ENCODE measurements at regions not wholly inside any gene's neighbourhood (a gene's known extent, or its start where the extent isn't known, plus 50 kb on each side); places are given as distances from the start of the nearest gene placed in this dataset.

DNA sequence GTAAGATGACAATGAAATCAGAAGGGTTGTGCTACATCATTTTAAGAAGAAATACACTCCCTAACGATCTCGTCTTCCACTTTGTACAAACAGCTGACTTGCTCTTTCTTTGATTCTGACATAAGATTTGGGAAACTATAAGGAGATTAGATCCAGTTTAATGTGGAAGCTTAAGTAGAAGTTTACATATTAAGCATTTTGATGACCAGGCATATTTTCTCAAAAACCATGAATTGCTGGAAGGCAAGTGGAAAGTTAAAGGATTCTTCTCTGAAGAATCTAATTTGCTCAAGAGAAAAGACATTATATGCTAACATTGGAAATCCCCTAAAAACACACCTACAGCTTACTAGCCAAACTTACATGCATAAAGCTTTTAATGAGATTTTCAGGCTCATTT, 531.9 kb upstream of the PTPRD start:
- Histone ChIP-seq H3K9me3 (no peaks in the 10 kb centered on the region), H3K4me1 (no peaks in the 10 kb centered on the region), H3K36me3 (no peaks in the 10 kb centered on the region), H3K27me3 (no peaks in the 10 kb centered on the region), H3K27ac (no peak overlapping the region), H3K4me3 (no peak overlapping the region)
- no peak for DNase-seq (ENCODE audit: extremely low spot score in 2 of 2)
- intact Hi-C loops (cut with DNase I) = no loop called here
- TF ChIP-seq, protein P1, sequence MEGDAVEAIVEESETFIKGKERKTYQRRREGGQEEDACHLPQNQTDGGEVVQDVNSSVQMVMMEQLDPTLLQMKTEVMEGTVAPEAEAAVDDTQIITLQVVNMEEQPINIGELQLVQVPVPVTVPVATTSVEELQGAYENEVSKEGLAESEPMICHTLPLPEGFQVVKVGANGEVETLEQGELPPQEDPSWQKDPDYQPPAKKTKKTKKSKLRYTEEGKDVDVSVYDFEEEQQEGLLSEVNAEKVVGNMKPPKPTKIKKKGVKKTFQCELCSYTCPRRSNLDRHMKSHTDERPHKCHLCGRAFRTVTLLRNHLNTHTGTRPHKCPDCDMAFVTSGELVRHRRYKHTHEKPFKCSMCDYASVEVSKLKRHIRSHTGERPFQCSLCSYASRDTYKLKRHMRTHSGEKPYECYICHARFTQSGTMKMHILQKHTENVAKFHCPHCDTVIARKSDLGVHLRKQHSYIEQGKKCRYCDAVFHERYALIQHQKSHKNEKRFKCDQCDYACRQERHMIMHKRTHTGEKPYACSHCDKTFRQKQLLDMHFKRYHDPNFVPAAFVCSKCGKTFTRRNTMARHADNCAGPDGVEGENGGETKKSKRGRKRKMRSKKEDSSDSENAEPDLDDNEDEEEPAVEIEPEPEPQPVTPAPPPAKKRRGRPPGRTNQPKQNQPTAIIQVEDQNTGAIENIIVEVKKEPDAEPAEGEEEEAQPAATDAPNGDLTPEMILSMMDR (IDR thresholded peaks at IDR 0.05) = no peak
- TF ChIP-seq POLR2AphosphoS5 (IDR thresholded peaks at IDR 0.05; ENCODE audit: insufficient read depth in 1 of 2, low read depth in 1 of 2) (no peak), POLR2A (IDR thresholded peaks at IDR 0.05) (no peak)

DNA sequence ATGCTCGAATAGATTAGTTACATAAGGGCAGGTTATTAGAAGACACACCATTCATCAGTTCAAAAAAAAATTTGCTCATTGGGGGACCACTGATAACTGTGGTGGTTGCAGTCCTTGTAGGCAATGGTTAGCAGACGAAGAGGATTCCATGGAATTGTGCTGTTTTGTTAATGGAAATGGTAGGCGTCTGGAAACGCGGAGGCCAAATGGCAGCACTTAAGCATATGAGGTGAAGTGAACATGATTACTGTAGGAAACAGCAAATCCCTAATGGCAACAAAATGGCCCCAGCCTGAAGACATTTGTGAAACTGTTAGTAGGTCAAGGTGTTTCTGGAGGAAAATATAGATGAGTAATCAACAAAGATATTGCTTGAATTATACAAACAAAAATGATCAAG, 535.4 kb upstream of the PTPRD start:
- Histone ChIP-seq H3K36me3 (no peaks in the 10 kb centered on the region), H3K27ac (no peak overlapping the region), H3K4me3 (no peak overlapping the region), H3K9me3 (no peaks in the 10 kb centered on the region), H3K4me1 (no peaks in the 10 kb centered on the region), H3K27me3 (no peaks in the 10 kb centered on the region)
- DNase-seq (ENCODE audit: extremely low spot score in 2 of 2) = no peak
- no peak for TF ChIP-seq POLR2A (IDR thresholded peaks at IDR 0.05)
- intact Hi-C loops (cut with DNase I) = no loop called here

DNA sequence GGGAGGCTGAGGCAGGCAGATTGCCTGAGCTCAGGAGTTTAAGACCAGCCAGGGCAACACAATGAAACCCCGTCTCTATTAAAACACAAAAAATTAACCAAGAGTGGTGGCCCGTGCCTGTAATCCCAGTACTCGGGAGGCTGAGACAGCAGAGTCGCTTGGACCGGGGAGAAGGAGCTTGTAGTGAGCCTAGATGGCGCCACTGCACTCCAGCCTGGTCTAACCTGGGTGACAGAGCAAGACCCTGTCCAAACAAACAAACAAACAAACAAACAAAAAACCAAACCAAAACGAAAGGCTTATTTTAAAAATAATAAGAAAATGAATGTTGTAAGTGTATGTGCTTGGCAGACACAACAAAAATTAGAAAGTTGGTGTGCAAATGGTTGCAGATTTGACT, 536.3 kb upstream of the PTPRD start:
- no peak for DNase-seq (ENCODE audit: extremely low spot score in 2 of 2)
- intact Hi-C loops (cut with DNase I) = no loop called here
- no peak overlapping the region for H3K4me3 ChIP-seq
- no peaks in the 10 kb centered on the region for H3K27me3 ChIP-seq
- TF ChIP-seq POLR2AphosphoS5 (IDR thresholded peaks at IDR 0.05; ENCODE audit: insufficient read depth in 1 of 2, low read depth in 1 of 2) = no peak
- TF ChIP-seq, protein P1 (IDR thresholded peaks at IDR 0.05) = no peak
- TF ChIP-seq POLR2A (IDR thresholded peaks at IDR 0.05) = no peak
- no peaks in the 10 kb centered on the region for H3K36me3 ChIP-seq
- no peaks in the 10 kb centered on the region for H3K4me1 ChIP-seq
- H3K27ac ChIP-seq = no peak overlapping the region
- H3K9me3 ChIP-seq = no peaks in the 10 kb centered on the region

DNA sequence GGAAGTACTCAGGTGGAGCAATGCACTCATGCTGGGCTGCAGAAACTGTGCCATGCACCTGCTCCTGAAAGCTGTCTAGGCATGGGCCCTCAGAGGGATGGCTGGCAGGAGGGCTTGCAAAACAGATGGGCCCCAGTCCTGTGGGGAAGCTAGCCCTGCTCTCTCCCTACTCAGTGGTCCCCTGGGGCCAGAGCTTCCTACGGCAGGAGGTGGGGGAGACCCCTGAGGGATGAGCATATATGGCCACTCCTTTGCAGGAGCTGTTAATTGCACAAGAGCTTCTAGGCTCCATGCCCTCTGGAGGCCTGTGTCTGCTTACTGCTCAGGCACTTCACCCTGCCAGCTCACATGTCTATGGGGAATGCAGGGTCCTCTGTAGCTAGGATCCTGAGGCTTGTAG, 545.3 kb upstream of the PTPRD start:
- no peaks in the 10 kb centered on the region for H3K4me1 ChIP-seq
- H3K4me3 ChIP-seq = no peak overlapping the region
- TF ChIP-seq POLR2A (IDR thresholded peaks at IDR 0.05) (no peak), POLR2AphosphoS5 (IDR thresholded peaks at IDR 0.05; ENCODE audit: insufficient read depth in 1 of 2, low read depth in 1 of 2) (no peak)
- TF ChIP-seq, protein P1 (IDR thresholded peaks at IDR 0.05) = no peak
- no peaks in the 10 kb centered on the region for H3K9me3 ChIP-seq
- H3K36me3 ChIP-seq = no peaks in the 10 kb centered on the region
- no peak overlapping the region for H3K27ac ChIP-seq
- DNase-seq (ENCODE audit: extremely low spot score in 2 of 2) = no peak
- intact Hi-C loops (cut with DNase I) = no loop called here
- H3K27me3 ChIP-seq = no peaks in the 10 kb centered on the region

DNA sequence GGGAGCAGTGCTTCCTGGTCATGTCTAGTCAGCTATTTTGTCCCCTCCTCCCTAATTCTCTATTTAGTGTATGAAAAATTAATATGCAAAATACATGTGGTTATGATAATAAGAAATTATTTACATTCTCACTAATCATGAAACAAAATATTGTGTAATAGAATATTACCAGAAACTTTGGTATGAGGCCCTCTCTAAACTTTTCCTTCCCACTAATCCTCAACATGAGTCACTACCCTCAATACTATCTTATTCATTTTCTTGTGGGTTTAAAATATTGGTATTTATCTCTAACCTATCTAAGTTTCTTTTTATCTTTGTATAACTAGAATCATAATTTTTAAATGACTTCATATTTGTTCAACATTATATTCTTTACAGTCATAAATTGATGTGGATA, 545.9 kb upstream of the PTPRD start:
- H3K36me3 ChIP-seq = no peaks in the 10 kb centered on the region
- DNase-seq (ENCODE audit: extremely low spot score in 2 of 2) = no peak
- no peak overlapping the region for H3K4me3 ChIP-seq
- intact Hi-C loops (cut with DNase I) = no loop called here
- TF ChIP-seq, protein P1 (IDR thresholded peaks at IDR 0.05) = no peak
- TF ChIP-seq POLR2AphosphoS5 (IDR thresholded peaks at IDR 0.05; ENCODE audit: insufficient read depth in 1 of 2, low read depth in 1 of 2) (no peak), POLR2A (IDR thresholded peaks at IDR 0.05) (no peak)
- H3K9me3 ChIP-seq = no peaks in the 10 kb centered on the region
- no peak overlapping the region for H3K27ac ChIP-seq
- no peaks in the 10 kb centered on the region for H3K4me1 ChIP-seq
- H3K27me3 ChIP-seq = no peaks in the 10 kb centered on the region

Measured in vagina (tissue), 2 donors.